ENCODE measurements at regions not wholly inside any gene's neighbourhood (a gene's known extent, or its start where the extent isn't known, plus 50 kb on each side); places are given as distances from the start of the nearest gene placed in this dataset.
A peak's percentile ranks its signal among the peaks of the same experiment; 100 is the strongest.

DNA sequence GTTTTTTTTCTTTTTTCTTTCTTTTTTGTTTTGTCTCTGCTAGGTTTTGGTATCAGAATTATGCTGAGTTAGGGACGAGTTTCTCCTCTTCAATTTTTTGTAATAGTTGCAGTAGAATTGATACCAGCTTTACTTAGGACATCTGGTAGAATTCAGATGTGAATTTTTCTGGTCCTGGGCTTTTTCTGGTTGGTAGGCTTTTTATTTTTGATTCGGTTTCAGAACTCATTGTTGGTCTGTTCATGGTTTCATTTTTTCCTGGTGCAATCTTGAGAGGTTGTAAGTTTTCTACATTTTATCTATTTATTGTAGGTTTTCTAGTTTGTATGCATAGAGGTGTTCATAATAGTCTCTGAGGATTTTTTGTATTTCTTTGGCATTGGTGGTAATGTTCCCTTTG lies 498.1 kb upstream of the CPEB2 start:
- DNase-seq, result no peak

DNA sequence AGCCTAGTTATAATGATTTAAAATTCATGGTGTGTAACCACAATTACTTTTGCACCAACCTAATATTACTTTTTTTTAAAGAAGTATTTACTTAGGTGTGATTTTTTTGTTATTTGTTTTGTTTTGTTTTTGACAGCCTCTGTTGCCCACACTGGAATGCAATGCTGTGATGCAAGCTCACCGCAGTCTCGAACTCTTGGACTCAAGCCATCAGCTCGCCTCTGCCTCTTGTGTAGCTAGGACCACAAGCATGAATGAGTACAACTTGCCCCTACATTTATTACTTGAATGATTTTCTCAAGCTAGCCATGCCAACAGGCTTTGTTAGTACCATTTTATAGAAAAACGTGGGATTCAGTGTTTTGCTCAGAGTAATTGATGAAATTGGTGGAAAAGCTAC lies 488.8 kb upstream of the CPEB2 start:
- no peak for DNase-seq

GRCh38 chr4:14515556-14515955 lies 486.7 kb upstream of the CPEB2 start:
- no peak for DNase-seq

GRCh38 chr4:14518136-14518535 lies 484.1 kb upstream of the CPEB2 start:
- DNase-seq, result no peak

GRCh38 chr4:14520171-14520570 lies 482.1 kb upstream of the CPEB2 start:
- no peak for DNase-seq

DNA sequence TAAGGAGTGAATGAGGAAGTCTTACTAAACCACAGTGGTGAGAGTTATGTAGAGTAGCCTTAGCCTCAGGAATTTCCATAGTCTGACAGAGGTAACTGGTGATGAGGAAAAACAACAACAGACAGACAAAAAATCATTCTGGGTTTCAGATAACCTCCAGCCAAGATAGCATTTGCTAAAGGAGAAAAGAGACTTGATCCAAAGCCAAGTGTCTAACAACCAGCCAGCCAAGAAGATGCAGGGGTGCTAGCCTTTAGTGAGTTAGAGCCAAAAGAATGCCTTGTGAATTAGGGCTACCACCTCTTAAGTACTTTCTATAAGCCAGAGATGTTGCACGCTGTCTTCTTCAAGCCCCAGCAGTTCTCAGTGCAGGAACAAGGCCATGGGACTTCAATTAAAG lies 478.0 kb upstream of the CPEB2 start:
- DNase-seq, result no peak

GRCh38 chr4:14528918-14529317 lies 473.4 kb upstream of the CPEB2 start:
- DNase-seq, result no peak

DNA sequence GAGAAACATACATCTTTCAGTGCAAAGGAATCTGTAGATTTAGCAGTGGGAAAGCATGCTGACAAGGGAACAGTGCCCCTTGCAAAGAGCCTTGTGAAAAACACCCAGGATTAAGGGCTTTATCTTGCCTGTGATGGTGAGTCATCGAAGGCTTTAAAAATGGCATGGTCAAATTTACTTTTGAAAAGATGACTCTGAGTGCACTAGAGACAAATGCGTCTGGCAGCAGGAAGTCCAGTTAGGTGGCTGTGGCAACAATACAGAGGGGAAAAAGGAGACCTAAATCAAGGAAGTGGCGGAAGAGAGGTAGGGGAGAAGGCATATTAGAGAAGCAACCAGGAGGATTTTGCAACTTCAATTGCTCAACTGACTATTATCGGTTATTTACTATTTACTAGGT lies 472.6 kb upstream of the CPEB2 start:
- no peak for DNase-seq

DNA sequence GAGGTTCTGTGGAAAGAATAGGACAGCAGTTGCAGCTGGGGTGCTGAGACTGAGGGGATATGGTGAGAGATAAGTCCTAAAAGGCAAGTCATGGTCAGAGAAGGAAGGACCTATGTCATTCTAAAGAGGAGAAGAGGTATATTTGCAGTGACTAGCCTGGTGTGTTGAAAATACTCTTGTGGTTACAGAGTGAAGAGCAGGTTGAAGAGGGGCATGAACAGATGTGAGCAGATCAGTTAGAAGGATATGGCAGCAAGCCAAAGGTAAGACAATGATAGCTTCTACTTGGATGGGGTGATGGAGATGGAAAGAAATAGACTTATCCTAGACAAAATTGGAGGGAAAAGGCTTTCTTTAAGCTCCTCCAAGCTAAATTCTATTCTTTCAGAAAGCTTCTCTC lies 469.8 kb upstream of the CPEB2 start:
- DNase-seq, result no peak

DNA sequence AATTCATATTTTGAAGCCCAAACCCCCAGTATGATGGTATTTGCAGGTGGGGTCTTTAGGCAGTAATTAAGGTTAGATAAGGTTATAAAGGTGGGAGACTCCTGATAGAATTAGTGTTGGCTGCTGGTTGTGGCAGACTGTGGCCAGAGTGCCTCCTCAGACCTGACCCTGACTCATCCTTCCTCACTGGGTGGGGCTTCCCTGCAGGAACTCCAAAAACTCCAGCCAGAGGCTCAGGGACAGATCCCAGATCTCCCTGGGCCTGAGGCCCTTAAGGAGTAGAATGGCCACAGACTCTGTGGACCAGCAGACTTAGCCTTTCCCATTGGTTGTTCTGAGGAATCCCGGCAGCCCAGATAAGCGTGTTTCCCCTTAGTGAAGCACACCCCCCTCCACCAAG lies 463.0 kb upstream of the CPEB2 start:
- DNase-seq, result no peak

DNA sequence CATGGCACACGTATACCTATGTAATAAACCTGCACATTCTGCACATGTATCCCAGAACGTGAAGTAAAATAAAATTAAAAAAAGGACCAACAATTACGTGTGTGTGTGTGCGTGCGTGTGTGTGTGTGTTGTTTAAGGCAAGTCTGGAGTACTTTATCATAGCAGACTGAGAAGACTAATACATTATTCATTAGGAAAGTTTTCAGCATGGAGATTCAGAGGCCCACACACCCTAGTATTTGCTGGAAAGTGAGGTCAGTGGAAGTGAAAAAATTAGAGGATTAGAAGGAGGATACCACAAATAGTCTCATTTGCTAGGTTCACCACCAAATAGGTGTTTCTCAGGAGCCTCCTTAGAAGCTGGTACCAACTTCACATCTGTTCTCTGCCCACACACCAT lies 457.1 kb upstream of the CPEB2 start:
- DNase-seq, result no peak

- DNase-seq, result no peak
Observed at GRCh38 chr4:14545807-14546206, 456.5 kb upstream of the CPEB2 start.

- no peak for DNase-seq
Observed at GRCh38 chr4:14552119-14552518, 450.2 kb upstream of the CPEB2 start.

GRCh38 chr4:14559646-14560045 lies 442.6 kb upstream of the CPEB2 start:
- DNase-seq, result no peak

GRCh38 chr4:14560577-14560976 lies 441.7 kb upstream of the CPEB2 start:
- no peak for DNase-seq

GRCh38 chr4:14562901-14563300 lies 439.4 kb upstream of the CPEB2 start:
- no peak for DNase-seq

- no peak for DNase-seq
Observed at GRCh38 chr4:14564281-14564680, 438.0 kb upstream of the CPEB2 start.

DNA sequence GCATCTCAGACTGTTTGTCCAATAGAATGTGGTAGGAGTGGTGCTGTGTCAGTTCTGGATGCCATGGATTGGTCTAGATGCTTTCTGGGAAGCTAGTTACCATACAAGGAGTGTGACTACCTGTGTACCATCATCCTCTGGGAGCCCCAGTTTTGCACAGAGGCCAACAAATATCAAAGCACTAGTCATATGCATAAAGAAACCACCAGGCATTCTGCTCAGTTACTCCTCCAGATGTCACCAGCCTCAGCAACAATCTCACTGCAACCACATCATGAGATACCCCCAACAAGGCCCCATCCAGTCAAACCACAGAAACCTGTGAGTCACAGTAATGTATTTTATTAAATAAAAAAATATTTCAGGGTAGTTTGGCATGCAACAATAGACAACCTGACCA lies 435.8 kb upstream of the CPEB2 start:
- peak in 1 of 5 experiments; percentile 1 for DNase-seq

DNA sequence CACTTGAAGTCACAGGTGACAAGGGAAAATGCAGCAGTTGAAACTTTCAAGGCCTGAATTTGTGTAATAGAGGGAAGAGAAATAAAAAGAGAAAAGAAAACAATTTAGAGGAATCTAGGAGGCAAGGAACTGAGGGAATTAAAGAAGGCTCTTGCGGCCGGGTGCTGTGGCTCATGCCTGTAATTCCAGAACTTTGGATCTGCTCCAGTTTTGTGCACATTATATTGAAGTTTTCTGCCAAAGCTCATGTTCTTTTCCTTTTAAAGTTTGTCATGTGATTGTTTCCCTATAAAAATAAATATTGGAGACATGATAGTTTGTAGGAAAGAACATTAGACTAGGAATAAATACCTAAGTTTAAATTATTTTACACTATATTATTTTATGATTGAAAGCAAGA lies 433.9 kb upstream of the CPEB2 start:
- no peak for DNase-seq

GRCh38 chr4:14575289-14575688 lies 427.0 kb upstream of the CPEB2 start:
- no peak for DNase-seq

DNA sequence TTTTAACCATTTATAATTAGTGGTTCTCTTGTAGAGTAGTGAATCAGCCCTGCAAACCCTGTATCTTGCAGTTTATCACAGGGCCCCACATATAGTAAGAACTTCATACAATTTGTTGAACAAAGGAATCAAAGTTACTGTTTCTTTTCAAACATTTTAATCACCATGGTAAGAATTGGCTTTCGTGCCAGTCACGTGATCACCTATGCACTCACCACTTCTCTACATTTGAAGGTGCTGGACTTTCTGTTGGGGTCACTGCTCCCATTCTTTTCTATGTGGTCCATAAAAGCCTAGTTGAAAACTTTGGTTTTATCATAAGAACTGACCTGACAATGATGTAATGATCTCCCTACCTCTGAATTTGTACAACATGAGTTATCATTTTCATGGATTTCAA lies 426.4 kb upstream of the CPEB2 start:
- DNase-seq, result no peak

DNA sequence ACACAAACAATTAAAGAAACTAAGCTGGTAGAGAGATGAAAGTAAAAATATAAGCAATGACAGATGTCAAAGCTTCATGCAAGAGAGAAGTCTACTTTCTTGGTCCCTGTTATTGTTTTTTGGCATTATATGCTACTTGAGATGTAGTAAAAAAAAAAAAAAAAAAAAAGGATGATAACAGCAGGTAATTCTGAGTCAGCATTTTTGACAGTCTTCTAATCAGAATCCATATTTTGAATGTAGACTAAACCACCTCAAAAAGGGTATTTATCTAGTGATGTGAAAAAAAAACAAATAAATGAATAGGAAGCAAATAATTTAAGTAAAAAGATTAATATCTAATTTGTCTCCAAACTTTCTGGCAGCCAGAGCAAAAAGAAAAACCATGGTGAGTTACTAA lies 422.2 kb upstream of the CPEB2 start:
- no peak for DNase-seq

DNA sequence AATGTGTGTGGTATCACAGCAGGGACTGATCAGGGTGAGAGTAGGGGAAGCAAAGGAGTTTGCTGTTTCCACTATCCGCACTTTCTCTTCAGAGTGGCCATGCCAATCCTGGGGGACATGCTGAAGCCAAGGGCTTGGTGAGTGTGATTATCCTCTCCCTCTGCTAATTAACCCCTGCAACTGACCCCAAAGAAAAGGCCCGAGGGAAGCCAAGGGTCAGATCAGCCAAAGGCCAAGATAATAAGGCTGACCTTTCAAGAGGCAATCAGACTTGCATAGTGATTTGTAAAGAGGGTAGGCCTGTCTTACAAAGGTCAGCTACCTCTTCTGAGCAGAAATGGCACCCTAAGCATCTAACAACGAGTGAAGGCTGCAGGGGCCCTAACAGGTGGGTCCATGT lies 420.5 kb upstream of the CPEB2 start:
- no peak for DNase-seq

- DNase-seq, result no peak
Observed at GRCh38 chr4:14582677-14583076, 419.6 kb upstream of the CPEB2 start.

DNA sequence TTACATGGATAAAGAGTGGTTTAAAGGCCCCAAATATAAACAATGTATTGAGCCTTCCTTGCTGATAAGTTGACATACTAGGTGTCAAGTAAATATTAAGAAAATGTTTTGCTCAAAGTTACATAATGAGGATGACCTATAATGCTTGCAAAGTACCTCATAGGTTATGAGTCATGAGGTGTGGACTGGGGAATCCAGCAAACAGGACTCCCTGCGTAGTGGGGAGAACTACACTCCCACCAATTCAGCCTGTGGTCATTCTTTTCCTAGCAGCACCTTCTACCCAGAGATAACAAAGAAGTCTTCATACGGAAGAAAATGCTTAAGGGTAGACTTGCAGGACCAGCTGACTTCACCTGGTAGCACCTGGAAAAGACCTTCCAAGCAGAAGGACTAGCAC lies 418.9 kb upstream of the CPEB2 start:
- no peak for DNase-seq

DNA sequence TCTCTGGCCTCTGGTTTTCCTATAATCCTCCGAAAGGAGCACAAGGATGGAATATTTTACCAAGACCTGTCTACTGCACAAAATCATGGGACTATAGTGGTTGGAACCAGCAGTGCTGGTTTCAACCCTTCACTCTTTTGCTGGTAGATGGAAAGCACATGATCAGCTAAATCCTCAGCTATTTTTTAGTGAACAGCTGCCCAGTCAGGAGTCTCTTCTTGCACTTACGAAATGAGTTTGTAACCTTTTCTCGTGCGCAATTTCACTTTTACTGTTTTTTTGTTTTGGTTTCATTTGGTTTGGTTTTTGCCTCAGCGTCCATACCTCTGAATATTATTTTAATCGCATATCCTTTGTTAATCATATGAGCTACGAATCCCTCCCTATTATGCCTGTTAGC lies 418.5 kb upstream of the CPEB2 start:
- DNase-seq, result no peak
